ENCODE measurements at regions not wholly inside any gene's neighbourhood (a gene's known extent, or its start where the extent isn't known, plus 50 kb on each side); places are given as distances from the start of the nearest gene placed in this dataset.

DNA sequence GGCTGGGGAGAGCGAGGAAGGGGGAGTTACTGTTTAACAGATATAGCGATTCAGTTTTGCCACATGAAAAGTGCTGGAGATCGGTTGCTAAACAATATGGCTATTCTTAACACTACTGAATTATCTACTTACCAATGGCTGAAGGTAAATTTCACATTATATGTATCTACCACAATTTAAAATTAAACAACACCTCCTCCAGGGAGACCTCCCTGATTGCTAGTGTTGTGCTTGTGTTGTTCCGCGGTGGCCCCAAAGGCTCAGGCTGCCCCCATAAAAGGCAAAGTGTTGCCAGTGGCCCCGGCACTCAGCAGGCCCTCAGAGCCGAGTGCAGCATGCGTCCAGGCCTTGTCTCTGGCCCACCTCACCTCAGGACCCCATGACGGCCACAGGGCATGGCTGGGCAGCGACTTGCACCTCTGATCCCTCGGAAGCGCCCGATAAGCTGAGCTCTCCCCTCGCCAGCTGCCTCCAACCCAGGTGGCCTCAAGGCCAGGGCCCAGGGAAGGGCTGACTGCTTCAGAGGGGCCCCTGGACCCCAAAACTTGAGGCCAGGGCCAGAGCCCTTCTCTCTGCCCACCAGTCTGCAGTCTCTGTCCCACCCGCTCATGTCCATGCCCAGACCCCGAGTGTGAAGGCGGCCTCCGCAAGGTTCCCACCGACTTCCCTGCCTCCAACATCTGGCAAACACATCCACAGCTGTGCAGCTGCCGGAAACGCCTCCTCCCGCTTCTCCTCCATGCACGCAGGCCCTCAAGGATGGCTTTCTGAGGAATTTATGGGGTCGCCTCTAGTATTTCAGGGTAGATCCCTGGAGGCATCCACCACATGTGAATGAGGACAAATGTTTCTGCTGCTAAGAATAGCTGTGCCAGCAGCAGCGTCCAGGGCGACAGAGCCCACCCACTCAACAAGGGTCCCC is 60.0 kb downstream of the NCOR2 start:
- peaks cover 20% of the 10 kb centered on the region for H3K4me1 ChIP-seq (ENCODE audit: insufficient read depth, low read length, poor library complexity, severe bottlenecking)
- H3K9me3 ChIP-seq (ENCODE audit: insufficient read depth, low read depth, low read length): no peaks in the 10 kb centered on the region
- peaks cover 74% of the 10 kb centered on the region for H4K20me1 ChIP-seq (ENCODE audit: insufficient read depth, low read length, poor library complexity, severe bottlenecking)
- no peaks in the 10 kb centered on the region; the same call in 1 of the 2 replicates for H3K36me3 ChIP-seq (ENCODE audit: insufficient read depth, low read length)
- H2AFZ ChIP-seq (ENCODE audit: low read length): no peak overlapping the region
- H3K9ac ChIP-seq (ENCODE audit: low read depth, low read length, poor library complexity, severe bottlenecking): no peak overlapping the region
- H3K27me3 ChIP-seq (ENCODE audit: insufficient read depth, low read length, poor library complexity, severe bottlenecking): no peaks in the 10 kb centered on the region
- no peak overlapping the region for H3K4me2 ChIP-seq (ENCODE audit: low read depth, low read length, poor library complexity, severe bottlenecking)
- H3K9me2 ChIP-seq (replicated peaks; ENCODE audit: low read depth, low read length): no peaks in the 10 kb centered on the region
- no peak overlapping the region for H3K4me3 ChIP-seq (ENCODE audit: low read length, poor library complexity, severe bottlenecking)
- no peaks in the 10 kb centered on the region for H3F3A ChIP-seq (ENCODE audit: low read depth)
- peaks cover 95% of the 10 kb centered on the region; the same call in 1 of the 2 replicates for H3K79me2 ChIP-seq (ENCODE audit: insufficient read depth, low read length)
- TF ChIP-seq, protein P1, sequence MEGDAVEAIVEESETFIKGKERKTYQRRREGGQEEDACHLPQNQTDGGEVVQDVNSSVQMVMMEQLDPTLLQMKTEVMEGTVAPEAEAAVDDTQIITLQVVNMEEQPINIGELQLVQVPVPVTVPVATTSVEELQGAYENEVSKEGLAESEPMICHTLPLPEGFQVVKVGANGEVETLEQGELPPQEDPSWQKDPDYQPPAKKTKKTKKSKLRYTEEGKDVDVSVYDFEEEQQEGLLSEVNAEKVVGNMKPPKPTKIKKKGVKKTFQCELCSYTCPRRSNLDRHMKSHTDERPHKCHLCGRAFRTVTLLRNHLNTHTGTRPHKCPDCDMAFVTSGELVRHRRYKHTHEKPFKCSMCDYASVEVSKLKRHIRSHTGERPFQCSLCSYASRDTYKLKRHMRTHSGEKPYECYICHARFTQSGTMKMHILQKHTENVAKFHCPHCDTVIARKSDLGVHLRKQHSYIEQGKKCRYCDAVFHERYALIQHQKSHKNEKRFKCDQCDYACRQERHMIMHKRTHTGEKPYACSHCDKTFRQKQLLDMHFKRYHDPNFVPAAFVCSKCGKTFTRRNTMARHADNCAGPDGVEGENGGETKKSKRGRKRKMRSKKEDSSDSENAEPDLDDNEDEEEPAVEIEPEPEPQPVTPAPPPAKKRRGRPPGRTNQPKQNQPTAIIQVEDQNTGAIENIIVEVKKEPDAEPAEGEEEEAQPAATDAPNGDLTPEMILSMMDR (conservative IDR thresholded peaks at IDR 0.05; ENCODE audit: low read length): no peak
- TF ChIP-seq EZH2phosphoT487 (IDR thresholded peaks at IDR 0.05; ENCODE audit: borderline replicate concordance): no peak

DNA sequence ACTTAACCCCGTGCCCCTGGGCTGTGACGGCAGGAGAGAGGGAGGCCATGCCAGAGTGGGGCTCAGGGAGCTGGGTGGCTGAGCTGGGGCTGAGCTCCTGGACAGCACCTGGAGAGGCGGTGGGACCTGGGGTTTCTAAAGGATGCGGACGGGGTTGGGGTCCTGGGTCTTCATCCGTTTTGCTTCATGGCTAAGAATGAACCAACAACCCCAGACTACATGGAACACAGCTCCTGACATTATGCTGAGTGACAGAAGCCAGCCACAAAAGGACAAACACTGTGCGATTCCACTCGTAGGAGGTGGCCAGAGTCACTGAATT is 60.6 kb downstream of the NCOR2 start:
- Histone ChIP-seq H3K4me3 (ENCODE audit: low read length, poor library complexity, severe bottlenecking) (no peak overlapping the region), H3K9me2 (replicated peaks; ENCODE audit: low read depth, low read length) (no peaks in the 10 kb centered on the region), H4K20me1 (ENCODE audit: insufficient read depth, low read length, poor library complexity, severe bottlenecking) (peaks cover 67% of the 10 kb centered on the region), H3K4me1 (ENCODE audit: insufficient read depth, low read length, poor library complexity, severe bottlenecking) (peaks cover 20% of the 10 kb centered on the region), H3K36me3 (ENCODE audit: insufficient read depth, low read length) (no peaks in the 10 kb centered on the region; the same call in 1 of the 2 replicates), H2AFZ (ENCODE audit: low read length) (no peak overlapping the region), H3K9me3 (ENCODE audit: insufficient read depth, low read depth, low read length) (no peaks in the 10 kb centered on the region), H3F3A (ENCODE audit: low read depth) (no peaks in the 10 kb centered on the region), H3K9ac (ENCODE audit: low read depth, low read length, poor library complexity, severe bottlenecking) (no peak overlapping the region), H3K79me2 (ENCODE audit: insufficient read depth, low read length) (peaks cover 95% of the 10 kb centered on the region), H3K27me3 (ENCODE audit: insufficient read depth, low read length, poor library complexity, severe bottlenecking) (no peaks in the 10 kb centered on the region), H3K4me2 (ENCODE audit: low read depth, low read length, poor library complexity, severe bottlenecking) (no peak overlapping the region)
- TF ChIP-seq, protein P1 (conservative IDR thresholded peaks at IDR 0.05; ENCODE audit: low read length): no peak
- no peak for TF ChIP-seq EZH2phosphoT487 (IDR thresholded peaks at IDR 0.05; ENCODE audit: borderline replicate concordance)

DNA sequence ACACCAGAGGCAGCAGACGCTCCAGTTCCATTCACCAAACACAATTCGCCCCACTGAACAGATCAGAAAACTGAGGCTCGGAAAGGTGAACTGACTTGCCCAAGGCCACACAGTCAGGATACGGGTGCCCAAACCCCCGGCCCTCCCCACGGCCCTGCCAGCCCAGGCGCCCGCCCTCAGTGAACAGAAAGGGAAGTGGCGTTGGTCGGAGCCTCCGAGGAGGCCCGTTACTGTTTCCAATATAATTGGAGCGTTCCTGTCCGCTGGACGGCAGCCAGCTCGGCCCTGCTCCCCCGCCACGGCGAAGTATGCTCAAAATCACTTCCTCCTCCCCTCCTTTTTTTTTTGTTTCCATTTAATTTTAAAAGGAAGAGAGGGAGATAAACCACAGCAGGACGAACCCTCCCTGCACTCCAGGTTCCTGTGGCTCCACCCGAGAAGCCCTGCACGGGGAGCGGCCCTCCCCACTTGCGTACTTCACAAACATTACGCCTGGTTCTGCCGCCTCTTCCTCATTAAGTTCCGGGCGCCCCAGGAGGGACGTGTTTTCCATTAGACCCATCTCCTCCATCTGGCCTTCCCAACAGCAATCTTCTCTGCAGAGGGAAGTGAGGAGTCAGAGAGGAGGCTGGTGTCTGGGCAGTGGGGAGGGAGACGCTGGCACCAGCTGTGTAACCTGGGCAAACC is 61.1 kb downstream of the NCOR2 start:
- peaks cover 20% of the 10 kb centered on the region for H3K4me1 ChIP-seq (ENCODE audit: insufficient read depth, low read length, poor library complexity, severe bottlenecking)
- peaks cover 96% of the 10 kb centered on the region for H3K79me2 ChIP-seq (ENCODE audit: insufficient read depth, low read length)
- H3K4me2 ChIP-seq (ENCODE audit: low read depth, low read length, poor library complexity, severe bottlenecking): no peak overlapping the region
- no peak overlapping the region for H3K9ac ChIP-seq (ENCODE audit: low read depth, low read length, poor library complexity, severe bottlenecking)
- TF ChIP-seq EZH2phosphoT487 (IDR thresholded peaks at IDR 0.05; ENCODE audit: borderline replicate concordance): no peak
- TF ChIP-seq, protein P1 (conservative IDR thresholded peaks at IDR 0.05; ENCODE audit: low read length): no peak
- H4K20me1 ChIP-seq (ENCODE audit: insufficient read depth, low read length, poor library complexity, severe bottlenecking): peaks cover 66% of the 10 kb centered on the region
- H3K9me3 ChIP-seq (ENCODE audit: insufficient read depth, low read depth, low read length): no peaks in the 10 kb centered on the region
- no peaks in the 10 kb centered on the region for H3K9me2 ChIP-seq (replicated peaks; ENCODE audit: low read depth, low read length)
- H3K27me3 ChIP-seq (ENCODE audit: insufficient read depth, low read length, poor library complexity, severe bottlenecking): no peaks in the 10 kb centered on the region
- no peak overlapping the region for H3K4me3 ChIP-seq (ENCODE audit: low read length, poor library complexity, severe bottlenecking)
- H3F3A ChIP-seq (ENCODE audit: low read depth): no peaks in the 10 kb centered on the region
- H3K36me3 ChIP-seq (ENCODE audit: insufficient read depth, low read length): no peaks in the 10 kb centered on the region; the same call in 1 of the 2 replicates
- no peak overlapping the region for H2AFZ ChIP-seq (ENCODE audit: low read length)

All from Loucy (cell line).